ENCODE measurements at regions not wholly inside any gene's neighbourhood (a gene's known extent, or its start where the extent isn't known, plus 50 kb on each side); places are given as distances from the start of the nearest gene placed in this dataset.

- no peak for DNase-seq (ENCODE audit: low read depth)
Observed at GRCh38 chr4:53688186-53688790, 97.0 kb upstream of the LNX1 start.

GRCh38 chr4:53686521-53686920, 95.2 kb upstream of the LNX1 start:
- no peak for DNase-seq (ENCODE audit: low read depth)

- no peak for DNase-seq (ENCODE audit: low read depth)
Observed at GRCh38 chr4:53684136-53685130, 93.1 kb upstream of the LNX1 start.

DNA sequence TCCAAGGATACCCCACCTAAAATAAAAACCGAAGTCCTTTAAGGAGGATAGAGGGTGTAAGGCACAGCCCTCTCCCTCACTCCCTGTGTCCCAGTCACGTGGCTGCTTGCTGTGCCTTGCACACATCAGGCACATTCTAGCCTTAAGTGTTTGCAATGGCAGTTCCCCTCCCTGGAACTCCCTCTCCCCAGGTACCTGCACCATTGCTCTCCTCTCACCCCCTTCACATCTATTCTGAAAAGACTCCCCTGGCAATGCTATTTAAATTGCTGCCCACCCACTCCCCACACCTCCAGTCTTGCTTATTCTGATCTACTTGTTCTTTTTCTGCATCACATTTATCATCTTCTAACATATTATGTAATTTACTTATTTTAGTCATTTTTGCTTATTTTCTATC, 91.6 kb upstream of the LNX1 start:
- no peak for DNase-seq (ENCODE audit: low read depth)

- DNase-seq (ENCODE audit: low read depth) = no peak
Observed at GRCh38 chr4:53682196-53682595, 90.9 kb upstream of the LNX1 start.

DNA sequence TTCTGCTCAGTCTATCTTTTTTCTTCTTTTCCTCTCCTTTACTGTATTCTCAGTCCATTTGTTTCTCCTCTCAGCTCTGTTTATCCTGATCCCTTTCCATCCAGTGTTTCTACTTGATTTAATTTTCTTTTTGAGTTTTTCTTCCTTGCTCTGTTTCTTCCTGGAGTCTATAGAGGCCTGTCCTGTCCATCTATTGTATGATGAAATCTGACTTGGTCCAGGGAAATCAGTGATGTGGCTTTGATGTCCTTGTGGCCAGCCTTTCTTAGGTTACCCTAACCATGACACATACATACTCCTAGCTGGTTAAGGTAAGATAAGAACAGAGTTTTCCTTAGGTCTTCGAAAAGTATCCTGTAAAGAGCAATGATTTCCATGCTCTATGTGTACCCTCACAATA, 89.3 kb upstream of the LNX1 start:
- DNase-seq (ENCODE audit: low read depth) = no peak

DNA sequence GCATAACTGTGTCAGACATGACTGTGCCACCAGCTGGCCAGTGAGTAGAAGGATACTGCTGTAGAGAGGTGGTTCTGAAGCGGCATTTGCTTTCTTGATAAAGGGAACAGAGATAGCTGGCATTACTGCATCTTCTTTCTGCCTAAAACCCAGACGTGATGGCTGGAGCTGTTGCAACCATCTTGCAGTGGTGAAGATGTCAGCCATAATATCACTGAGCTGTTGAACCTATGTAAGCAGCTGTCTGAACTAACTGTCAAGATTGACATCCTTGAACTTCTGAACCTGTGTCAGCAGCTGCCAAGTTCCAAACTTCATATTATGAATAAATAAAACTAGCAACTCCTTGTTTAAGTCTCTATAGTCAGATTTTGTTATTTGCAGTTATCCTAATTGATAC, 88.9 kb upstream of the LNX1 start:
- DNase-seq (ENCODE audit: low read depth) = no peak

GRCh38 chr4:53676402-53676871, 85.2 kb upstream of the LNX1 start:
- no peak for DNase-seq (ENCODE audit: low read depth)

DNA sequence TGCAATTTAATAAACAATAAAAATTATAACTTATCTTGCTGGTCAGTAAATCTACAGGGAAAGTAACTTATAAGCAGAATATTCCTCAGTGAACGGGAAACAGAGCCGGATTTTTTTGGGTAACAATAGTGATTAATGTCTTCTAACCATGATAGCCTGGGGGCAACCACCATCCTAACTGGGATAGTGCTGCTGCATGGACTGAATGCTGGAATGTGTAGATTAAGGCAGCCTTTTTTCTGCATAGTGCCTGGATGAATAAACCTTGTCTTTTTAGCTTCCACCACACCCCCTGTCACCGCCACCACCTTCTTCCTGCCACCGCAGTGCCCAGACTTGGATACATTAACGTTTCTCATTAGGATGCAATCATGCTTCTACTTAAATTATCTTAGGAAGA, 83.6 kb upstream of the LNX1 start:
- DNase-seq (ENCODE audit: low read depth) = no peak

DNA sequence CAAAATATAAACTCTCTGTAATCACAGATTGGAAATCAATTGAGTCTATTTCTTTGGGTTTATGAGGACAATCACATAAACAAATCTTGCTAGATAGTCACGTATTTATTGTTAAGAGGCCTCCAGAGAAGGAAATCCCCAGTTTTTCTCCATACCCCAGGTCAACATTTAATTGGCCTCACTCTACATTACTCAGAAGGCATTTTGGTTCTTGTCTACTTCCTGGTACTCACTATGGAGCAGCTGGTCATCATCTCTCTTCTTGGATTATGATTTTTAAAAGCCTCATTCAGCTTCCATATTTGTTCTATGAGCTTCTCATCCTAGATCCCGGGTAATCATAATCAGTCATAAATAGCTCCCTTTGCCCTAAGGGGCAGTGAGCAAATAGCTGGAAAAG, 81.6 kb upstream of the LNX1 start:
- no peak for DNase-seq (ENCODE audit: low read depth)

GRCh38 chr4:53671757-53672156, 80.5 kb upstream of the LNX1 start:
- no peak for DNase-seq (ENCODE audit: low read depth)

GRCh38 chr4:53659737-53660136, 68.5 kb upstream of the LNX1 start:
- DNase-seq (ENCODE audit: low read depth) = no peak

DNA sequence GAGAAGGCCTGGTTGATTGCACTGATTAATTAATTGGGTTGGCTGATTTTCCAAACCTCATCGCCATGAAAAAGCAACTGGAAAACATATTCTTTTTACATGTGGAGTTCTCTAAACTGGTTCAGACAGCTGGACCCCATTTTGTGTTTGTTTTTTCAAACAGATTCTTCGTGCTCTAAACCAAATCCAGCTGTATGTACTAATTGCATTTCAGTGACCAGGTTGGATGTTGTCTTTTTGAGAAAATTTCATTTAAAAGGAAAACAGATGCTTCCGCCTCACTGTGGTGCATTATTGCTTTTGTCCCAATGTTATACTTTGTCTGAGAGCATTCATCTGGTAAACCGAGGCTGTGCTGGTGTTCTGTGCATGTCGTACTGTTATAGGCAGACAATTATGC, 67.8 kb upstream of the LNX1 start:
- DNase-seq (ENCODE audit: low read depth) = no peak

GRCh38 chr4:53658029-53658428, 66.7 kb upstream of the LNX1 start:
- DNase-seq (ENCODE audit: low read depth) = no peak

- no peak for DNase-seq (ENCODE audit: low read depth)
Observed at GRCh38 chr4:53656421-53656981, 65.2 kb upstream of the LNX1 start.

DNA sequence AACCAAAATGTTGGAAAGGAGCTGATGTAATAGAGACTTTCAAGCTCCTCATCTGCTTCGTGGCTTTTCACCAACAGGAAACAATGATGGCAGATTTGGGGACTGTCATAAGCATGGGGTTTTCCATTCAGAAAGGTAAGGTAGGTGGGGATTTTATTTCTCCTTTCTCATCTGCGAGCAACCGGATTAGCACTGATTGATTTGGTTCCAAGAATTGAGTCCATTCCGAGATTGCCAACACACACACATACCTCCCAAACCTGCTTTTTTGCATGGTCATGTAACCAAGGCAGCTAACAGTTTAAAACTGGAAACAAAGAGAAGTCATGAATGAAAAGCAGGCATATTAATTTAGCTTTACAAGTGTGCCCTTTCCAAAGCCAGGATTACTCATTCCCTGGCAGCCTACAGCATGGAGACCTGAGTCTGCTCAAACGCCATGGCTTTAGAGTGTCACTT, 63.0 kb upstream of the LNX1 start:
- DNase-seq (ENCODE audit: low read depth) = no peak

- DNase-seq (ENCODE audit: low read depth) = no peak
Observed at GRCh38 chr4:53653484-53654053, 62.3 kb upstream of the LNX1 start.

DNA sequence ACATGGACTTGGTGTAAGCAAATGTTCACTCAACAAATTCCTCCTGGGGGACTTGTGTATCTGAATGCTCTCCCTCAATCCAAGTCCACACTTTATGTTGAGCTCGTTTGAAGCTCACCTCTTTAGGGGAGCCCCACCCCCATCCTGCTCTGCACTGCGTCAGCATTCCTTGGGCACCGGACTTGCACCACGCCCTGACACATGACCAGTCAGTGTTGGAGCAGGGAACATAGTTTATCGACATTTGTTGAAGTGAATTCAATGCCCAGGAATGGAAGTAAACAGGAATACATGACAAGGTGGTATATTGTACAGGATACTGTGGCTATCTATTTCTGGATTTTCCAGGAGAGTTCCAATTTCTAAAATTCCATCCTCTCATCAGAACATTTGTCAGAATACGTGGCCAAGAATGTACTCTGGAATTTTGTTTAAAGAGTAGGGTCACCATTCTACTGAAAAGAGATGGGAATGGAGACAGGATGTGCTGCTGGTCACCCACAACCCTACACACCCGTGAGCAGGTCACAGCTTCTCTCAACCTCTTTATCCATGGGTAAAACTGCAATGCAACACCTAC, 60.0 kb upstream of the LNX1 start:
- no peak for DNase-seq (ENCODE audit: low read depth)

- no peak for DNase-seq (ENCODE audit: low read depth)
Observed at GRCh38 chr4:53649357-53649756, 58.1 kb upstream of the LNX1 start.

DNA sequence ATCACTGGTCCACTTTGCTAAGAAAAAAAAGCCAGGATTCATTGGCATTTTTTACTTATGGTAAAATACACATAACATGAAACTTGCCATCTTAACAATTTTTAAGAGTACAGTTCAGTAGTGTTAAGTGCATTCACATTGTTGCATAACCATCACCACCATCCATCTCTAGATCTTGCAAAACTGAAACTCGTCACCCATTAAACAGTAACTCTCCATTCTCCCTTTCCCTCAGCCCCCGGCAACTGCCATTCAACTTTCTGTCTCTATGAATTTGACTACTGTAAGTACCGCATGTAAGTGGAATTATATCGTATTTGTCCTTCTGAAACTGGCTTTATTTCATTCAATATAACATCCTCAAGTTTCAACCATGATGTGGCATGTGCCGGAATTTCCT, 56.3 kb upstream of the LNX1 start:
- no peak for DNase-seq (ENCODE audit: low read depth)

DNA sequence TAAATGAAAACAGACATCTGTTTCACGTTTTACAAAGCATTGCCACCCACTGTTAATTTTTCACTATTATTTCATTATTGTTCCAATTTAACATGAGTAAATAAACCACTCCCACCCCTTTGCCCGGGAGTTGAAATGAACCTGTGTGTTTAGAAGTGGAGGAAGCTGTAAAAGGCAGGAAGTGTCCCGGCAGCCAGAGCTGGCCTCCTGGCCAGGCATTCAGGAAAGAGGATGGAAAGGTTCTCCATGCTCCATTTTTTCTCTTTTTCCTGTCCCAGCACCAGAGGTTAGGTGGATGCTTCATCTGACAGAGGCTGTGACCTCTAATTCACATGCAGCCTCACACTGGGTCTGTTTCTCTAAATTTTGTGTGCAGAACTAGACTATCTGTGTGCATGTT, 55.5 kb upstream of the LNX1 start:
- DNase-seq (ENCODE audit: low read depth) = no peak

- no peak for DNase-seq (ENCODE audit: low read depth)
Observed at GRCh38 chr4:53645108-53645507, 53.8 kb upstream of the LNX1 start.

All from stimulated activated CD4-positive, alpha-beta T cell treated with anti-CD3 and anti-CD28 coated beads, Interleukin-2, amount 100 ng/mL, for 4 hours (primary cell).